GM12874 (cell line): ENCODE measurements at regions not wholly inside any gene's neighbourhood (a gene's known extent, or its start where the extent isn't known, plus 50 kb on each side); places are given as distances from the start of the nearest gene placed in this dataset.

Experiments
- CTCF ChIP-seq: IDR thresholded peaks from 2 replicates; pipeline ENCODE4 v1.5.1; 2011; ENCODE audit warnings: low read depth, mild to moderate bottlenecking, control low read depth, low read length, moderate library complexity; ENCODE audit not compliant: insufficient read depth

- no peak for TF ChIP-seq CTCF
These were observed 64.2 kb upstream of the NXT1 start for GRCh38 chr20:23286346-23286745.

GRCh38 chr20:23285536-23285935, 65.1 kb upstream of the NXT1 start:
- TF ChIP-seq CTCF = no peak

GRCh38 chr20:23284009-23284408, 66.6 kb upstream of the NXT1 start:
- no peak for TF ChIP-seq CTCF

GRCh38 chr20:23283096-23283850, 67.3 kb upstream of the NXT1 start:
- TF ChIP-seq CTCF = no peak

GRCh38 chr20:23282546-23282945, 68.0 kb upstream of the NXT1 start:
- TF ChIP-seq CTCF = no peak

GRCh38 chr20:23282111-23282510, 68.5 kb upstream of the NXT1 start:
- no peak for TF ChIP-seq CTCF

GRCh38 chr20:23279836-23280235, 70.8 kb upstream of the NXT1 start:
- no peak for TF ChIP-seq CTCF
